HepG2 (cell line): ENCODE measurements at regions not wholly inside any gene's neighbourhood (a gene's known extent, or its start where the extent isn't known, plus 50 kb on each side); places are given as distances from the start of the nearest gene placed in this dataset.

Source experiments
- ATAC-seq: fragments of 200-7000 bp; cut with Tn5 transposase; 3 replicates; pipeline ENCODE4 v1.9.1; 2020; ENCODE audit warnings: mild to moderate bottlenecking, moderate library complexity
- BruUV-seq: library from RNA; stranded (reverse); fragments of 400-500 nt; replicated peaks from 2 replicates; lab custom pipeline; 2021; lab: Mats Ljungman, UMichigan
- CTCF ChIA-PET: fragments of 300-600 bp; formaldehyde crosslinking; extraction: SDS; loops from one replicate; lab custom pipeline; 2021; ENCODE audit warnings: low total read pairs, inconsistent platforms, low intra/inter-chr PET ratio; lab: Yijun Ruan, JAX
- POLR2A ChIA-PET: fragments of 350-600 bp; sonication (Branson Sonifier 250); formaldehyde crosslinking; loops from one replicate; lab custom pipeline; 2020; ENCODE audit warnings: antibody characterized with exemption, inconsistent platforms; lab: Yijun Ruan, JAX
- DNase-seq: peaks from one replicate; pipeline ENCODE4 v3.0.0-alpha.2; 2015; ENCODE audit warnings: low spot score
- FAIRE-seq: peaks from 3 replicates; lab custom pipeline; 2011; peaks lifted over from hg19 to GRCh38; lab: Jason Lieb, UNC
- H2AFZ ChIP-seq: one replicate; pipeline ENCODE4 v1.6.1; 2011; ENCODE audit warnings: low read length, inconsistent platforms
- H3K27ac ChIP-seq: fragments of 300-600 bp; 3 replicates; pipeline ENCODE4 v1.8.0; 2011; ENCODE audit warnings: mixed run types, mild to moderate bottlenecking, mixed read lengths, low read length, inconsistent platforms; ENCODE audit not compliant: insufficient read depth; ENCODE audit errors: extremely low read length
- H3K27me3 ChIP-seq, 2 experiments: fragments of 200-600 bp in 1 of 2; 2 replicates in 1 of 2; 3 replicates in 1 of 2; pipeline versions ENCODE4 v1.6.0 to v1.8.0; 2011; ENCODE audit warnings: low read length in 2 of 2, mild to moderate bottlenecking in 2 of 2, moderate library complexity in 2 of 2, inconsistent platforms in 1 of 2; ENCODE audit not compliant: insufficient read depth in 2 of 2, control insufficient read depth in 1 of 2
- H3K36me3 ChIP-seq, 2 experiments: fragments of 200-600 bp in 1 of 2; replicated peaks in 1 of 2; 2 replicates in 1 of 2; 3 replicates in 1 of 2; pipeline versions ENCODE4 v1.5.1 to v1.8.0; 2011; ENCODE audit warnings: low read length in 2 of 2, inconsistent platforms in 1 of 2; ENCODE audit not compliant: insufficient read depth in 2 of 2, control insufficient read depth in 1 of 2
- H3K4me1 ChIP-seq: 2 replicates; pipeline ENCODE4 v1.5.1; 2012; ENCODE audit warnings: low read length, inconsistent platforms; ENCODE audit not compliant: insufficient read depth
- H3K4me2 ChIP-seq: 2 replicates; pipeline ENCODE4 v1.6.0; 2011; ENCODE audit warnings: low read depth, low read length, inconsistent platforms
- H3K4me3 ChIP-seq, 3 experiments: fragments of 200-600 bp in 1 of 3; sonication (generic), shearing (Covaris generic) in 1 of 3; replicated peaks in 1 of 3; 2 replicates each; pipeline ENCODE4 v1.5.1; 2011 to 2016; ENCODE audit warnings: low read length in 3 of 3, inconsistent platforms in 2 of 3, low read depth in 2 of 3, mild to moderate bottlenecking in 2 of 3, control low read depth in 1 of 3, mixed read lengths in 1 of 3; ENCODE audit not compliant: insufficient read depth in 1 of 3
- H3K79me2 ChIP-seq: one replicate; pipeline ENCODE4 v1.6.1; 2011; ENCODE audit warnings: low read length, inconsistent platforms; ENCODE audit not compliant: insufficient read depth
- H3K9ac ChIP-seq: 2 replicates; pipeline ENCODE4 v1.6.0; 2011; ENCODE audit warnings: mild to moderate bottlenecking, low read depth, low read length, inconsistent platforms; ENCODE audit not compliant: insufficient read depth
- H3K9me3 ChIP-seq: 2 replicates; pipeline ENCODE4 v1.5.1; 2012; ENCODE audit warnings: mild to moderate bottlenecking, low read length
- H4K20me1 ChIP-seq: 2 replicates; pipeline ENCODE4 v1.6.0; 2011; ENCODE audit warnings: inconsistent platforms, mild to moderate bottlenecking, low read length, moderate library complexity; ENCODE audit not compliant: insufficient read depth
- NAIF1 ChIP-seq: sonication (generic); formaldehyde crosslinking; IDR thresholded peaks from 2 replicates; pipeline ENCODE4 v1.5.0; 2020; ENCODE audit warnings: mild to moderate bottlenecking, missing genetic modification reagents, borderline replicate concordance
- ZBTB39 ChIP-seq: sonication (generic); formaldehyde crosslinking; IDR thresholded peaks from 2 replicates; pipeline ENCODE4 v1.5.0; 2020; ENCODE audit warnings: missing genetic modification reagents
- ZIK1 ChIP-seq: sonication (generic); formaldehyde crosslinking; IDR thresholded peaks from 2 replicates; pipeline ENCODE4 v1.5.0; 2020; ENCODE audit warnings: mild to moderate bottlenecking, low read depth, missing genetic modification reagents, borderline replicate concordance
- ZNF569 ChIP-seq: sonication (generic); formaldehyde crosslinking; IDR thresholded peaks from 2 replicates; pipeline ENCODE4 v1.5.0; 2020; ENCODE audit warnings: mild to moderate bottlenecking, missing genetic modification reagents, moderate library complexity, borderline replicate concordance
- WGBS: methylation state at CpG from one replicate; pipeline ENCODE4 v1.1.6; 2017; ENCODE audit warnings: low lambda C conversion rate; 5-methylcytosine and 5-hydroxymethylcytosine counted together
- in situ Hi-C: cut with HindIII; loops from 2 replicates; pipeline ENCODE4 v1.10.0; 2017; ENCODE audit warnings: low pct_unique_long_range_greater_than_20kb; ENCODE audit not compliant: extremely low pct_ligation_motif_present
- intact Hi-C: fragments of 100-400 bp; cut with micrococcal nuclease; formaldehyde crosslinking; loops from one replicate; pipeline ENCODE4 v1.10.0; 2022; ENCODE audit not compliant: unreplicated experiment
- TF ChIP-seq, protein P1 (sequence below): sonication (generic); formaldehyde crosslinking; conservative IDR thresholded peaks from 2 replicates; pipeline ENCODE4 v1.8.1; 2023; ENCODE audit warnings: missing genetic modification reagents
- TF ChIP-seq, protein P2 (sequence below): IDR thresholded peaks from 2 replicates; pipeline ENCODE4 v1.6.1; 2016
- TF ChIP-seq, protein P3 (sequence below): sonication (generic); formaldehyde crosslinking; IDR thresholded peaks from 2 replicates; pipeline ENCODE4 v1.4.0; 2020; ENCODE audit warnings: missing genetic modification reagents

- no peak for FAIRE-seq
- intact Hi-C loops (no loop called here), in situ Hi-C loops (no loop called here)
- no peak overlapping the region for H3K4me3 ChIP-seq
- no peaks in the 10 kb centered on the region for H3K4me1 ChIP-seq
- H2AFZ ChIP-seq, result no peak overlapping the region
- CTCF ChIA-PET, result no interaction called here
- H3K9ac ChIP-seq, result no peak overlapping the region
- no peak overlapping the region for H3K4me2 ChIP-seq
- H3K27me3 ChIP-seq, result no peaks in the 10 kb centered on the region
- H3K79me2 ChIP-seq, result no peaks in the 10 kb centered on the region
- DNase-seq, result no peak
- H3K27ac ChIP-seq, result no peak overlapping the region
- BruUV-seq, result no TSS peak
- POLR2A ChIA-PET, result no interaction called here
- ATAC-seq, result no peak
- no peaks in the 10 kb centered on the region for H4K20me1 ChIP-seq
- H3K36me3 ChIP-seq, result no peaks in the 10 kb centered on the region
- H3K9me3 ChIP-seq, result peaks cover 63% of the 10 kb centered on the region
- TF ChIP-seq ZIK1, result no peak
- TF ChIP-seq, protein P1, sequence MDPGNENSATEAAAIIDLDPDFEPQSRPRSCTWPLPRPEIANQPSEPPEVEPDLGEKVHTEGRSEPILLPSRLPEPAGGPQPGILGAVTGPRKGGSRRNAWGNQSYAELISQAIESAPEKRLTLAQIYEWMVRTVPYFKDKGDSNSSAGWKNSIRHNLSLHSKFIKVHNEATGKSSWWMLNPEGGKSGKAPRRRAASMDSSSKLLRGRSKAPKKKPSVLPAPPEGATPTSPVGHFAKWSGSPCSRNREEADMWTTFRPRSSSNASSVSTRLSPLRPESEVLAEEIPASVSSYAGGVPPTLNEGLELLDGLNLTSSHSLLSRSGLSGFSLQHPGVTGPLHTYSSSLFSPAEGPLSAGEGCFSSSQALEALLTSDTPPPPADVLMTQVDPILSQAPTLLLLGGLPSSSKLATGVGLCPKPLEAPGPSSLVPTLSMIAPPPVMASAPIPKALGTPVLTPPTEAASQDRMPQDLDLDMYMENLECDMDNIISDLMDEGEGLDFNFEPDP (CRISPR knock-in tag), result no peak
Observed at GRCh38 chr7:126022452-126022851, 1092.8 kb upstream of the POT1 start.

DNA sequence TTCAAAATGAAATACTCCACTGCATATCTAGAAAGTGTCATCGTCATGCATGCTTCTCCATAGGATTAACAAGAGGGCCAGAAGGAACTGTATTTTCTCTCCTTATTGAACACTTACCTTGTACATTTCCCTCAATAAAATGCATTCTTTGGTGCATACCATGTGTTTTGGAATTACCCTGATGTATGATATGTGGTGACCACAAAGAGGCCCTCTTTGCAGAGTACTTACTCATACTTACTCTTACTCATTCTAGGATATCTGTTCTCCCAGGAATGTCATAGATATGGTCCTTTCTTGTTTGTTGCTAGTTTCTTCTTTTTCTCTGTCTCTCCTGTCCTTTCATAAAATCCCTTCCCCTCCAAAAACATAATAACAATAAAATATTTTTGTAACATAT lies 1087.1 kb upstream of the POT1 start:
- Histone ChIP-seq H3K4me3 (no peak overlapping the region), H3K4me2 (no peak overlapping the region), H3K4me1 (no peaks in the 10 kb centered on the region), H3K27me3 (no peaks in the 10 kb centered on the region), H3K79me2 (no peaks in the 10 kb centered on the region), H4K20me1 (no peaks in the 10 kb centered on the region), H3K9ac (no peak overlapping the region), H3K9me3 (peaks cover 74% of the 10 kb centered on the region), H3K27ac (no peak overlapping the region), H3K36me3 (no peaks in the 10 kb centered on the region), H2AFZ (no peak overlapping the region)
- intact Hi-C loops (no loop called here), in situ Hi-C loops (no loop called here)
- WGBS, result 0% methylated on average over 1 of the region's 1 CpG
- CTCF ChIA-PET, result no interaction called here
- ATAC-seq, result no peak
- no peak for DNase-seq
- no peak for FAIRE-seq
- TF ChIP-seq ZNF569 (CRISPR knock-in tag), result no peak
- TF ChIP-seq, protein P2, sequence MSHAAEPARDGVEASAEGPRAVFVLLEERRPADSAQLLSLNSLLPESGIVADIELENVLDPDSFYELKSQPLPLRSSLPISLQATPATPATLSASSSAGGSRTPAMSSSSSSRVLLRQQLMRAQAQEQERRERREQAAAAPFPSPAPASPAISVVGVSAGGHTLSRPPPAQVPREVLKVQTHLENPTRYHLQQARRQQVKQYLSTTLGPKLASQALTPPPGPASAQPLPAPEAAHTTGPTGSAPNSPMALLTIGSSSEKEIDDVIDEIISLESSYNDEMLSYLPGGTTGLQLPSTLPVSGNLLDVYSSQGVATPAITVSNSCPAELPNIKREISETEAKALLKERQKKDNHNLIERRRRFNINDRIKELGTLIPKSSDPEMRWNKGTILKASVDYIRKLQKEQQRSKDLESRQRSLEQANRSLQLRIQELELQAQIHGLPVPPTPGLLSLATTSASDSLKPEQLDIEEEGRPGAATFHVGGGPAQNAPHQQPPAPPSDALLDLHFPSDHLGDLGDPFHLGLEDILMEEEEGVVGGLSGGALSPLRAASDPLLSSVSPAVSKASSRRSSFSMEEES (CRISPR knock-in tag), result no peak
- no peak for TF ChIP-seq ZBTB39 (CRISPR knock-in tag)
- TF ChIP-seq, protein P3, sequence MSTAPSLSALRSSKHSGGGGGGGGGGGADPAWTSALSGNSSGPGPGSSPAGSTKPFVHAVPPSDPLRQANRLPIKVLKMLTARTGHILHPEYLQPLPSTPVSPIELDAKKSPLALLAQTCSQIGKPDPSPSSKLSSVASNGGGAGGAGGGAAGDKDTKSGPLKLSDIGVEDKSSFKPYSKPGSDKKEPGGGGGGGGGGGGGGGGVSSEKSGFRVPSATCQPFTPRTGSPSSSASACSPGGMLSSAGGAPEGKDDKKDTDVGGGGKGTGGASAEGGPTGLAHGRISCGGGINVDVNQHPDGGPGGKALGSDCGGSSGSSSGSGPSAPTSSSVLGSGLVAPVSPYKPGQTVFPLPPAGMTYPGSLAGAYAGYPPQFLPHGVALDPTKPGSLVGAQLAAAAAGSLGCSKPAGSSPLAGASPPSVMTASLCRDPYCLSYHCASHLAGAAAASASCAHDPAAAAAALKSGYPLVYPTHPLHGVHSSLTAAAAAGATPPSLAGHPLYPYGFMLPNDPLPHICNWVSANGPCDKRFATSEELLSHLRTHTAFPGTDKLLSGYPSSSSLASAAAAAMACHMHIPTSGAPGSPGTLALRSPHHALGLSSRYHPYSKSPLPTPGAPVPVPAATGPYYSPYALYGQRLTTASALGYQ (CRISPR knock-in tag), result no peak
- no peak for TF ChIP-seq NAIF1 (CRISPR knock-in tag)
- TF ChIP-seq ZIK1, result no peak
- no TSS peak for BruUV-seq
- POLR2A ChIA-PET, result no interaction called here
